ENCODE measurements at regions not wholly inside any gene's neighbourhood (a gene's known extent, or its start where the extent isn't known, plus 50 kb on each side); places are given as distances from the start of the nearest gene placed in this dataset.

DNA sequence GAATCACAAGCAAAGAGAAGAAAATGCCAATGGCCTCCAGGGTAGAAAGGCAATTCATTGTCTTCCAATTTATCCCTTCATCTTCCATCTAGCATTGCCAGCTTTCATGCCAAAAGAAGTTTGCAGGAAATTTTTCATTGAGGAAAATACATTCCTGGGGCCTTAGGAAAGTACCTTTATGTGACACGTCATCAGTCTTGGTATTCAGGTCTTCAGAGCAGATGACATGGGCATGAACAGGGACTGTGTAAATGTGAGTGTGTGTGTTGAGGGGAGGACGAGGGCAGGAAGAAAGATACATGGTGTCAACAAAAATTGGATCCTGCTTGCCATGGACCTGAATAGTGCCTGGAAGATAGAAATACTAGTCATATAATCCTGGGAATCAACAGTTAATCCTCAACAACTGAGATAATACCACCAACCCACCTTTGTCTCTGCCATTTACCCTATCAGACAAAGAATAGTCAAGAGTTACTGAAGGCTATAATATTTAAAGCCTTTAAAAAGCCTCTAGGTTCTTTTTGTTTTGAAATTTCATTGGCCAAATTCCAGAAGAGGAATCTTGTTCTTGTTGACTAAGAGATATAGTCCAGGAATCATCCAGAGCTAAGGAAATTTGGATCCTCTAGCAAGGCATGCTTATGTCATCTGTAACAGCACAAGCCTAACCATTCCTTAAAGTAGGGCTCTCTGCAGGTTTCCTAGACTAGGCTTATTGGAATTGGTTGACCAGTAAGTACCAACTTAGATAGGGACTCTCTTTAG lies 405.8 kb upstream of the SASH1 start:
- DNase-seq (ENCODE audit: low read depth): peak; percentile 45
- TF ChIP-seq, protein P1, sequence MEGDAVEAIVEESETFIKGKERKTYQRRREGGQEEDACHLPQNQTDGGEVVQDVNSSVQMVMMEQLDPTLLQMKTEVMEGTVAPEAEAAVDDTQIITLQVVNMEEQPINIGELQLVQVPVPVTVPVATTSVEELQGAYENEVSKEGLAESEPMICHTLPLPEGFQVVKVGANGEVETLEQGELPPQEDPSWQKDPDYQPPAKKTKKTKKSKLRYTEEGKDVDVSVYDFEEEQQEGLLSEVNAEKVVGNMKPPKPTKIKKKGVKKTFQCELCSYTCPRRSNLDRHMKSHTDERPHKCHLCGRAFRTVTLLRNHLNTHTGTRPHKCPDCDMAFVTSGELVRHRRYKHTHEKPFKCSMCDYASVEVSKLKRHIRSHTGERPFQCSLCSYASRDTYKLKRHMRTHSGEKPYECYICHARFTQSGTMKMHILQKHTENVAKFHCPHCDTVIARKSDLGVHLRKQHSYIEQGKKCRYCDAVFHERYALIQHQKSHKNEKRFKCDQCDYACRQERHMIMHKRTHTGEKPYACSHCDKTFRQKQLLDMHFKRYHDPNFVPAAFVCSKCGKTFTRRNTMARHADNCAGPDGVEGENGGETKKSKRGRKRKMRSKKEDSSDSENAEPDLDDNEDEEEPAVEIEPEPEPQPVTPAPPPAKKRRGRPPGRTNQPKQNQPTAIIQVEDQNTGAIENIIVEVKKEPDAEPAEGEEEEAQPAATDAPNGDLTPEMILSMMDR (IDR thresholded peaks at IDR 0.05; ENCODE audit: insufficient read depth, low read depth, low read length, missing control alignments): no peak
- no peak overlapping the region for H3K4me3 ChIP-seq (ENCODE audit: low read length)

DNA sequence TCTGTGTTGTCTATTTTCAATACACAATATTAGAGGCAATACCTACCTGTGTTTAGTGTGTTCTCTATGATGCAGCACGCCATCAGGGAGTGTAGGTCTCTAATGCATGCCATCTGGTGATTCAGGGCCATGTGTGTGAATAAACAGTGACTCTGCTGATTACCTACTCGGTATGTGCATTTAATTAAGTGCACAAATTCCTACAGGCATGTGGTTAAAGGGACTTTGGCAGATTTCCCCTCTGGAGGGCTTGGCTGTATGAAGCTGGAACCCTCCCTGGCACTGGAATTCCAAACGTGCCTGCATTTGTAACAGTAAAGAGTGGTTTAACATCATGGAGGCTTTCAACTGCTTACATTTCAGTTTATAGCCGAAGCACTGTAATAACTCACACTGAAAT lies 401.5 kb upstream of the SASH1 start:
- DNase-seq (ENCODE audit: low read depth): peak; percentile 56
- TF ChIP-seq, protein P1 (IDR thresholded peaks at IDR 0.05; ENCODE audit: insufficient read depth, low read depth, low read length, missing control alignments): no peak
- H3K4me3 ChIP-seq (ENCODE audit: low read length): no peak overlapping the region

DNA sequence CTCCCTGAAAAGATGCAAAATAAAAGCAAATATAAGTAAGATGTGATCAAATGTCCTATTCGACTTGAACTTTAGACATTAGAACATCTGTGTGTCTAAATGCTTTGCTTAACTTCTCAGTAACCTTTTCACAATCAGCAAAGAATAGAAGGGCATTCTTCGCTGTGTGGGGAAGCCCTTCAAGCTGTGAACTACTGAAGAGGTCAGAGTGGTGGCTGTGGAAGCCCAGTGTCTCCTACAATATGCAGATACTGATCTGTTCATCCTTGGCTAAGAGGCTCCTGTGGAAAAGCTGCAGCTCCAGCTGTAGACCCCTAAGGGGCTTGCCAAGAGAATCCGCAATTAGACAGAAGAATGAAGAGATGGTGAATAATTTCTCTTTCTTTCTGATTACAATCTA lies 400.3 kb upstream of the SASH1 start:
- TF ChIP-seq, protein P1 (IDR thresholded peaks at IDR 0.05; ENCODE audit: insufficient read depth, low read depth, low read length, missing control alignments): no peak
- no peak for DNase-seq (ENCODE audit: low read depth)
- H3K4me3 ChIP-seq (ENCODE audit: low read length): no peak overlapping the region

DNA sequence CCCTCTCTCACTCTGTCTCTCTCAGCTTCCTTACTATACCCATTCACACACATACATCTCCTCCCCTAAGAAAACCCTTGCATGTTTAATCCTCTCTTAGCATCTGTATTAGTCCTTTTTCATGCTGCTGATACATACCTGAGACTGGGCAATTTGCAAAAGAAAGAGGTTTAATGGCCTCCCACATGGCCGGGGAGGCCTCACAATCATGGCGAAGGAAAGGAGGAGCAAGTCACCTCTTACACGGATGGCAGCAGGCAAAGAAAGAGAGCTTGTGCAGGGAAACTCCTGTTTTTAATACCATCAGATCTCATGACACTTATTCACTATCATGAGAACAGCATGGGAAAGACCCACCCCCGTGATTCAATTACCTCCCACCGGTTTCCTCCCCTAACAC lies 398.5 kb upstream of the SASH1 start:
- TF ChIP-seq, protein P1 (IDR thresholded peaks at IDR 0.05; ENCODE audit: insufficient read depth, low read depth, low read length, missing control alignments): no peak
- no peak overlapping the region for H3K4me3 ChIP-seq (ENCODE audit: low read length)
- DNase-seq (ENCODE audit: low read depth): no peak

DNA sequence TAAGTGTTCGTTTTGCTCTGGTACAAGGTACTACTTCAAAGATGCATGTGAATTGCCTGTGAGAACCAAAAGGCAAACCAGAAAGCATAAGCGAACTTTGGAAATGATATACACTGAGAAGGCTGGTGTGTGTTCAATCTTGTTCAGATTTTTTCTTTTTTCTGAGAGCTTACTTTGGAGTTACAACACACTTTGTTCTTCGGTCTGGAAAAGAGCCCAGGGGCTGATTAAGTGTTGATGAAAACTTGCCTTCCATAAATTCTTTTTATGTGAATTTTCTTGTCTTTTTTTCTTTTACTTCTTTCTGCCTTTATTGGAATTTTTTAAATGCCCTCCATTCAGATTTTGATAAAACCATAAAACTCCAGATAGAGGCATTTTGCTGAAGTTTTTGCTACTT lies 395.1 kb upstream of the SASH1 start:
- peak; percentile 27 for DNase-seq (ENCODE audit: low read depth)
- TF ChIP-seq, protein P1 (IDR thresholded peaks at IDR 0.05; ENCODE audit: insufficient read depth, low read depth, low read length, missing control alignments): no peak

DNA sequence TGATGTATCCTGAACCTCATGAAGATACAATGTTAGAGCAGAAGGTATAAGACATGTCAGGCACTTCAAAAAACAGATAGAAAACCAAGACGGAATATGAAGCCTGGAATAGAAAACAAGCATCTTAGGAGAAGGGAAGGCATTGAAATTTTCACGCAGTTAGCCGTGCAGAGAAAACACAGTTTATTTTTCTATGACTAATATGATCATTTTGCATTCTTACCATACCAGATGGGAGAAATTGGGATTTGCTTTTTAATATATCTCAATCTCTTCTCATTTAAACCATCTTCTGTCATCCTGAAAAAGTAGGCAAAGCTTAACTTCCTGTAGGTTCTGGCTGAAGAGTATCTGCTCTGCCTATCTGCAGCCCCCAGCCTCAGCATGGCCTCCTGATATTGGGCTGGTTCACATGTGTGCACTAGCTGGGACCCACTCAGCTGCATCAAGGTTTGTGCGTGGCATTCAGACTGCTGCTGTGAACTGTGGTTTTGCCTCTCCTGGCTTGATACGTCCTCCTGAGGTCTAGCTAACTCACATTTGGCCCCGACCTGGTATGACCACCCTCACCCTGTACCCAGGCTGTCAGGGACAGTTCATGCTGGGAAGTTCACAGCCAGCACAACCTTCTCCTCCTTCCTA lies 392.5 kb upstream of the SASH1 start:
- no peak overlapping the region for H3K4me3 ChIP-seq (ENCODE audit: low read length)
- TF ChIP-seq, protein P1 (IDR thresholded peaks at IDR 0.05; ENCODE audit: insufficient read depth, low read depth, low read length, missing control alignments): no peak
- DNase-seq (ENCODE audit: low read depth): no peak

More for the DNA sequence above, 395.1 kb upstream of the SASH1 start:
- H3K4me3 ChIP-seq (ENCODE audit: low read length): no peak overlapping the region
